ENCODE measurements at regions not wholly inside any gene's neighbourhood (a gene's known extent, or its start where the extent isn't known, plus 50 kb on each side); places are given as distances from the start of the nearest gene placed in this dataset.

- no peak for TF ChIP-seq CTCF (IDR thresholded peaks at IDR 0.05)
- no peak for TF ChIP-seq POLR2A (IDR thresholded peaks at IDR 0.05)
Measured at GRCh38 chr15:62756326-62756994, 286.1 kb upstream of the TPM1 start.

All from heart left ventricle (tissue), 13 donors.